ENCODE measurements at regions not wholly inside any gene's neighbourhood (a gene's known extent, or its start where the extent isn't known, plus 50 kb on each side); places are given as distances from the start of the nearest gene placed in this dataset.

GRCh38 chr14:53628261-53628660 is 328.4 kb downstream of the BMP4 start:
- no peak for TF ChIP-seq EP300 (IDR thresholded peaks at IDR 0.05)
- TF ChIP-seq, protein P1, sequence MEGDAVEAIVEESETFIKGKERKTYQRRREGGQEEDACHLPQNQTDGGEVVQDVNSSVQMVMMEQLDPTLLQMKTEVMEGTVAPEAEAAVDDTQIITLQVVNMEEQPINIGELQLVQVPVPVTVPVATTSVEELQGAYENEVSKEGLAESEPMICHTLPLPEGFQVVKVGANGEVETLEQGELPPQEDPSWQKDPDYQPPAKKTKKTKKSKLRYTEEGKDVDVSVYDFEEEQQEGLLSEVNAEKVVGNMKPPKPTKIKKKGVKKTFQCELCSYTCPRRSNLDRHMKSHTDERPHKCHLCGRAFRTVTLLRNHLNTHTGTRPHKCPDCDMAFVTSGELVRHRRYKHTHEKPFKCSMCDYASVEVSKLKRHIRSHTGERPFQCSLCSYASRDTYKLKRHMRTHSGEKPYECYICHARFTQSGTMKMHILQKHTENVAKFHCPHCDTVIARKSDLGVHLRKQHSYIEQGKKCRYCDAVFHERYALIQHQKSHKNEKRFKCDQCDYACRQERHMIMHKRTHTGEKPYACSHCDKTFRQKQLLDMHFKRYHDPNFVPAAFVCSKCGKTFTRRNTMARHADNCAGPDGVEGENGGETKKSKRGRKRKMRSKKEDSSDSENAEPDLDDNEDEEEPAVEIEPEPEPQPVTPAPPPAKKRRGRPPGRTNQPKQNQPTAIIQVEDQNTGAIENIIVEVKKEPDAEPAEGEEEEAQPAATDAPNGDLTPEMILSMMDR (IDR thresholded peaks at IDR 0.05): no peak
- no peak for TF ChIP-seq POLR2A (IDR thresholded peaks at IDR 0.05)
